ENCODE measurements at regions not wholly inside any gene's neighbourhood (a gene's known extent, or its start where the extent isn't known, plus 50 kb on each side); places are given as distances from the start of the nearest gene placed in this dataset.

- intact Hi-C loops (cut with DNase I), result no loop called here
These were observed 89.9 kb upstream of the RALGAPA2 start for GRCh38 chr20:20802328-20802727.

GRCh38 chr20:20799716-20800312 is 87.4 kb upstream of the RALGAPA2 start:
- DNase-seq (ENCODE audit: low spot score in 2 of 2), result no peak
- H3K27me3 ChIP-seq, result no peaks in the 10 kb centered on the region
- H3K27ac ChIP-seq, result no peak overlapping the region
- H3K4me3 ChIP-seq, result no peak overlapping the region
- no peaks in the 10 kb centered on the region for H3K36me3 ChIP-seq
- no peaks in the 10 kb centered on the region for H3K9me3 ChIP-seq
- TF ChIP-seq CTCF (IDR thresholded peaks at IDR 0.05), result no peak
- intact Hi-C loops (cut with DNase I), result no loop called here
- H3K4me1 ChIP-seq, result no peaks in the 10 kb centered on the region

More at GRCh38 chr20:20802328-20802727, 89.9 kb upstream of the RALGAPA2 start:
- H3K9me3 ChIP-seq, result no peaks in the 10 kb centered on the region
- DNase-seq (ENCODE audit: low spot score in 2 of 2), result no peak
- no peaks in the 10 kb centered on the region for H3K27me3 ChIP-seq
- no peaks in the 10 kb centered on the region for H3K36me3 ChIP-seq
- H3K27ac ChIP-seq, result no peak overlapping the region
- no peak overlapping the region for H3K4me3 ChIP-seq
- no peak for TF ChIP-seq CTCF (IDR thresholded peaks at IDR 0.05)
- H3K4me1 ChIP-seq, result no peaks in the 10 kb centered on the region

- intact Hi-C loops (cut with DNase I), result no loop called here
- no peaks in the 10 kb centered on the region for H3K4me1 ChIP-seq
- TF ChIP-seq CTCF (IDR thresholded peaks at IDR 0.05), result no peak
These were observed 85.3 kb upstream of the RALGAPA2 start for GRCh38 chr20:20797521-20798310.

GRCh38 chr20:20796766-20797440 is 84.5 kb upstream of the RALGAPA2 start:
- no peak for TF ChIP-seq CTCF (IDR thresholded peaks at IDR 0.05)
- Histone ChIP-seq H3K27ac (no peak overlapping the region), H3K36me3 (no peaks in the 10 kb centered on the region), H3K4me3 (no peak overlapping the region), H3K9me3 (no peaks in the 10 kb centered on the region), H3K4me1 (no peaks in the 10 kb centered on the region), H3K27me3 (no peaks in the 10 kb centered on the region)
- intact Hi-C loops (cut with DNase I), result no loop called here
- DNase-seq (ENCODE audit: low spot score in 2 of 2), result no peak

More at GRCh38 chr20:20797521-20798310, 85.3 kb upstream of the RALGAPA2 start:
- H3K36me3 ChIP-seq, result no peaks in the 10 kb centered on the region
- H3K9me3 ChIP-seq, result no peaks in the 10 kb centered on the region
- no peak overlapping the region for H3K4me3 ChIP-seq
- no peak overlapping the region for H3K27ac ChIP-seq
- H3K27me3 ChIP-seq, result no peaks in the 10 kb centered on the region
- no peak for DNase-seq (ENCODE audit: low spot score in 2 of 2)

GRCh38 chr20:20795721-20796120 is 83.3 kb upstream of the RALGAPA2 start:
- no peak for TF ChIP-seq CTCF (IDR thresholded peaks at IDR 0.05)
- no peaks in the 10 kb centered on the region for H3K9me3 ChIP-seq
- intact Hi-C loops (cut with DNase I), result no loop called here

More at GRCh38 chr20:20795721-20796120, 83.3 kb upstream of the RALGAPA2 start:
- Histone ChIP-seq H3K27ac (no peak overlapping the region), H3K4me1 (no peaks in the 10 kb centered on the region), H3K4me3 (no peak overlapping the region), H3K27me3 (no peaks in the 10 kb centered on the region), H3K36me3 (no peaks in the 10 kb centered on the region)
- DNase-seq (ENCODE audit: low spot score in 2 of 2), result no peak
